ENCODE measurements at regions not wholly inside any gene's neighbourhood (a gene's known extent, or its start where the extent isn't known, plus 50 kb on each side); places are given as distances from the start of the nearest gene placed in this dataset.

- Histone ChIP-seq H3K9me3 (ENCODE audit: control insufficient read depth in 2 of 2, insufficient read depth in 1 of 2, low read length in 1 of 2) (no peaks in the 10 kb centered on the region), H3K27me3 (ENCODE audit: control insufficient read depth in 2 of 2, insufficient read depth in 1 of 2, low read length in 1 of 2) (no peaks in the 10 kb centered on the region), H3K27ac (ENCODE audit: low read depth in 1 of 2, low read length in 1 of 2) (no peak overlapping the region), H3K4me3 (ENCODE audit: low read length in 2 of 2) (no peak overlapping the region), H3K36me3 (ENCODE audit: control insufficient read depth in 2 of 2, insufficient read depth in 2 of 2, low read length in 1 of 2) (no peaks in the 10 kb centered on the region), H3K4me1 (ENCODE audit: control insufficient read depth in 2 of 2, insufficient read depth in 2 of 2, low read length in 2 of 2) (no peaks in the 10 kb centered on the region)
- WGBS = 82% methylated on average over 1 of the region's 1 CpG
- DNase-seq (ENCODE audit: low read depth in 6 of 9, low spot score in 9 of 9) = no peak
These were observed 2047.3 kb downstream of the LRRC4C start for GRCh38 chr11:39412117-39412516.

GRCh38 chr11:39385911-39386310 is 2073.5 kb downstream of the LRRC4C start:
- Histone ChIP-seq H3K4me1 (ENCODE audit: control insufficient read depth in 2 of 2, insufficient read depth in 2 of 2, low read length in 2 of 2) (no peaks in the 10 kb centered on the region), H3K9me3 (ENCODE audit: control insufficient read depth in 2 of 2, insufficient read depth in 1 of 2, low read length in 1 of 2) (peaks cover 0 to 5% of the 10 kb centered on the region in 2 donors), H3K4me3 (ENCODE audit: low read length in 2 of 2) (no peak overlapping the region), H3K27ac (ENCODE audit: low read depth in 1 of 2, low read length in 1 of 2) (no peak overlapping the region), H3K27me3 (ENCODE audit: control insufficient read depth in 2 of 2, insufficient read depth in 1 of 2, low read length in 1 of 2) (no peaks in the 10 kb centered on the region), H3K36me3 (ENCODE audit: control insufficient read depth in 2 of 2, insufficient read depth in 2 of 2, low read length in 1 of 2) (no peaks in the 10 kb centered on the region)
- DNase-seq (ENCODE audit: low read depth in 6 of 9, low spot score in 9 of 9) = no peak

- Histone ChIP-seq H3K27ac (ENCODE audit: low read depth in 1 of 2, low read length in 1 of 2) (no peak overlapping the region), H3K4me3 (ENCODE audit: low read length in 2 of 2) (no peak overlapping the region), H3K9me3 (ENCODE audit: control insufficient read depth in 2 of 2, insufficient read depth in 1 of 2, low read length in 1 of 2) (peaks cover 0 to 6% of the 10 kb centered on the region in 2 donors), H3K36me3 (ENCODE audit: control insufficient read depth in 2 of 2, insufficient read depth in 2 of 2, low read length in 1 of 2) (no peaks in the 10 kb centered on the region), H3K27me3 (ENCODE audit: control insufficient read depth in 2 of 2, insufficient read depth in 1 of 2, low read length in 1 of 2) (no peaks in the 10 kb centered on the region), H3K4me1 (ENCODE audit: control insufficient read depth in 2 of 2, insufficient read depth in 2 of 2, low read length in 2 of 2) (no peaks in the 10 kb centered on the region)
- WGBS = 67% methylated on average over 8 of the region's 8 CpGs
- peak in 4 of 9 donors; percentile 1 to 46 (median 20) for DNase-seq (ENCODE audit: low read depth in 6 of 9, low spot score in 9 of 9)
These were observed 2084.3 kb downstream of the LRRC4C start for GRCh38 chr11:39374963-39375698.

- Histone ChIP-seq H3K27me3 (ENCODE audit: control insufficient read depth in 2 of 2, insufficient read depth in 1 of 2, low read length in 1 of 2) (no peaks in the 10 kb centered on the region), H3K4me1 (ENCODE audit: control insufficient read depth in 2 of 2, insufficient read depth in 2 of 2, low read length in 2 of 2) (no peaks in the 10 kb centered on the region)
- WGBS = 39% methylated on average over 3 of the region's 3 CpGs
These were observed 2091.9 kb downstream of the LRRC4C start for GRCh38 chr11:39367534-39367933.

GRCh38 chr11:39365809-39366436 is 2093.5 kb downstream of the LRRC4C start:
- no peaks in the 10 kb centered on the region for H3K4me1 ChIP-seq (ENCODE audit: control insufficient read depth in 2 of 2, insufficient read depth in 2 of 2, low read length in 2 of 2)
- 93% methylated on average over 2 of the region's 2 CpGs for WGBS
- no peaks in the 10 kb centered on the region for H3K36me3 ChIP-seq (ENCODE audit: control insufficient read depth in 2 of 2, insufficient read depth in 2 of 2, low read length in 1 of 2)
- H3K27ac ChIP-seq (ENCODE audit: low read depth in 1 of 2, low read length in 1 of 2) = no peak overlapping the region
- peaks cover 0 to 6% of the 10 kb centered on the region in 2 donors for H3K9me3 ChIP-seq (ENCODE audit: control insufficient read depth in 2 of 2, insufficient read depth in 1 of 2, low read length in 1 of 2)
- no peak for DNase-seq (ENCODE audit: low read depth in 6 of 9, low spot score in 9 of 9)
- H3K27me3 ChIP-seq (ENCODE audit: control insufficient read depth in 2 of 2, insufficient read depth in 1 of 2, low read length in 1 of 2) = no peaks in the 10 kb centered on the region
- no peak overlapping the region for H3K4me3 ChIP-seq (ENCODE audit: low read length in 2 of 2)

More at GRCh38 chr11:39367534-39367933, 2091.9 kb downstream of the LRRC4C start:
- H3K4me3 ChIP-seq (ENCODE audit: low read length in 2 of 2) = no peak overlapping the region
- no peak overlapping the region for H3K27ac ChIP-seq (ENCODE audit: low read depth in 1 of 2, low read length in 1 of 2)
- peaks cover 0 to 6% of the 10 kb centered on the region in 2 donors for H3K9me3 ChIP-seq (ENCODE audit: control insufficient read depth in 2 of 2, insufficient read depth in 1 of 2, low read length in 1 of 2)
- DNase-seq (ENCODE audit: low read depth in 6 of 9, low spot score in 9 of 9) = peak in 3 of 9 donors; percentile 2 to 24 (median 5)
- H3K36me3 ChIP-seq (ENCODE audit: control insufficient read depth in 2 of 2, insufficient read depth in 2 of 2, low read length in 1 of 2) = no peaks in the 10 kb centered on the region

GRCh38 chr11:39363571-39363970 is 2095.9 kb downstream of the LRRC4C start:
- DNase-seq (ENCODE audit: low read depth in 6 of 9, low spot score in 9 of 9) = no peak
- Histone ChIP-seq H3K4me1 (ENCODE audit: control insufficient read depth in 2 of 2, insufficient read depth in 2 of 2, low read length in 2 of 2) (no peaks in the 10 kb centered on the region), H3K9me3 (ENCODE audit: control insufficient read depth in 2 of 2, insufficient read depth in 1 of 2, low read length in 1 of 2) (no peaks in the 10 kb centered on the region), H3K27me3 (ENCODE audit: control insufficient read depth in 2 of 2, insufficient read depth in 1 of 2, low read length in 1 of 2) (no peaks in the 10 kb centered on the region), H3K27ac (ENCODE audit: low read depth in 1 of 2, low read length in 1 of 2) (no peak overlapping the region), H3K4me3 (ENCODE audit: low read length in 2 of 2) (no peak overlapping the region), H3K36me3 (ENCODE audit: control insufficient read depth in 2 of 2, insufficient read depth in 2 of 2, low read length in 1 of 2) (no peaks in the 10 kb centered on the region)
- WGBS = 94% methylated on average over 1 of the region's 1 CpG

- no peak for DNase-seq (ENCODE audit: low read depth in 6 of 9, low spot score in 9 of 9)
- Histone ChIP-seq H3K36me3 (ENCODE audit: control insufficient read depth in 2 of 2, insufficient read depth in 2 of 2, low read length in 1 of 2) (no peaks in the 10 kb centered on the region), H3K27ac (ENCODE audit: low read depth in 1 of 2, low read length in 1 of 2) (no peak overlapping the region), H3K9me3 (ENCODE audit: control insufficient read depth in 2 of 2, insufficient read depth in 1 of 2, low read length in 1 of 2) (no peaks in the 10 kb centered on the region), H3K27me3 (ENCODE audit: control insufficient read depth in 2 of 2, insufficient read depth in 1 of 2, low read length in 1 of 2) (no peaks in the 10 kb centered on the region), H3K4me1 (ENCODE audit: control insufficient read depth in 2 of 2, insufficient read depth in 2 of 2, low read length in 2 of 2) (no peaks in the 10 kb centered on the region), H3K4me3 (ENCODE audit: low read length in 2 of 2) (no peak overlapping the region)
- 89% methylated on average over 1 of the region's 1 CpG for WGBS
These were observed 2097.9 kb downstream of the LRRC4C start for GRCh38 chr11:39361557-39361956.

GRCh38 chr11:39345834-39346442 is 2113.5 kb downstream of the LRRC4C start:
- Histone ChIP-seq H3K4me3 (ENCODE audit: low read length in 2 of 2) (no peak overlapping the region), H3K9me3 (ENCODE audit: control insufficient read depth in 2 of 2, insufficient read depth in 1 of 2, low read length in 1 of 2) (peaks cover 0 to 10% of the 10 kb centered on the region in 2 donors), H3K27ac (ENCODE audit: low read depth in 1 of 2, low read length in 1 of 2) (no peak overlapping the region), H3K27me3 (ENCODE audit: control insufficient read depth in 2 of 2, insufficient read depth in 1 of 2, low read length in 1 of 2) (no peaks in the 10 kb centered on the region), H3K36me3 (ENCODE audit: control insufficient read depth in 2 of 2, insufficient read depth in 2 of 2, low read length in 1 of 2) (no peaks in the 10 kb centered on the region), H3K4me1 (ENCODE audit: control insufficient read depth in 2 of 2, insufficient read depth in 2 of 2, low read length in 2 of 2) (no peaks in the 10 kb centered on the region)
- WGBS = 70% methylated on average over 5 of the region's 5 CpGs
- DNase-seq (ENCODE audit: low read depth in 6 of 9, low spot score in 9 of 9) = no peak

- H3K36me3 ChIP-seq (ENCODE audit: control insufficient read depth in 2 of 2, insufficient read depth in 2 of 2, low read length in 1 of 2) = no peaks in the 10 kb centered on the region
- no peaks in the 10 kb centered on the region for H3K27me3 ChIP-seq (ENCODE audit: control insufficient read depth in 2 of 2, insufficient read depth in 1 of 2, low read length in 1 of 2)
- no peak overlapping the region for H3K27ac ChIP-seq (ENCODE audit: low read depth in 1 of 2, low read length in 1 of 2)
- WGBS = 95% methylated on average over 4 of the region's 4 CpGs
- no peak overlapping the region for H3K4me3 ChIP-seq (ENCODE audit: low read length in 2 of 2)
- no peaks in the 10 kb centered on the region for H3K4me1 ChIP-seq (ENCODE audit: control insufficient read depth in 2 of 2, insufficient read depth in 2 of 2, low read length in 2 of 2)
- DNase-seq (ENCODE audit: low read depth in 6 of 9, low spot score in 9 of 9) = no peak
- H3K9me3 ChIP-seq (ENCODE audit: control insufficient read depth in 2 of 2, insufficient read depth in 1 of 2, low read length in 1 of 2) = peaks cover 0 to 20% of the 10 kb centered on the region in 2 donors
These were observed 2118.0 kb downstream of the LRRC4C start for GRCh38 chr11:39341461-39341860.
